Hepatocyte (in vitro differentiated cells): ENCODE measurements at regions not wholly inside any gene's neighbourhood (a gene's known extent, or its start where the extent isn't known, plus 50 kb on each side); places are given as distances from the start of the nearest gene placed in this dataset.

Experiments
- DNase-seq: peaks from one replicate; pipeline ENCODE4 v3.0.0-alpha.2; 2016; ENCODE audit warnings: low spot score
- H2AFZ ChIP-seq: fragments of 200-600 bp; sonication (generic); 2 replicates; pipeline ENCODE4 v1.6.0; 2016; ENCODE audit warnings: antibody characterized with exemption, mild to moderate bottlenecking
- H3K27ac ChIP-seq: fragments of 200-600 bp; sonication (generic); 2 replicates; pipeline ENCODE4 v1.5.1; 2016; ENCODE audit warnings: mild to moderate bottlenecking
- H3K27me3 ChIP-seq: fragments of 200-600 bp; sonication (generic); 2 replicates; pipeline ENCODE4 v1.6.1; 2016
- H3K36me3 ChIP-seq: fragments of 200-600 bp; sonication (generic); replicated peaks from 2 replicates; pipeline ENCODE4 v1.5.1; 2016; ENCODE audit warnings: low read depth; ENCODE audit not compliant: insufficient read depth
- H3K4me1 ChIP-seq: fragments of 200-600 bp; sonication (generic); 2 replicates; pipeline ENCODE4 v1.5.1; 2016; ENCODE audit warnings: mild to moderate bottlenecking, moderate library complexity; ENCODE audit not compliant: insufficient read depth
- H3K4me2 ChIP-seq: fragments of 200-600 bp; sonication (generic); 2 replicates; pipeline ENCODE4 v1.6.0; 2016
- H3K4me3 ChIP-seq: fragments of 200-600 bp; sonication (generic); 2 replicates; pipeline ENCODE4 v1.5.1; 2016; ENCODE audit warnings: mild to moderate bottlenecking
- H3K79me2 ChIP-seq: fragments of 200-600 bp; sonication (generic); 2 replicates; pipeline ENCODE4 v1.6.0; 2017; ENCODE audit warnings: mild to moderate bottlenecking
- H3K9me2 ChIP-seq: fragments of 200-600 bp; sonication (generic); replicated peaks from 2 replicates; pipeline ENCODE4 v1.6.0; 2017; ENCODE audit warnings: mild to moderate bottlenecking; ENCODE audit not compliant: insufficient read depth
- H3K9me3 ChIP-seq: fragments of 200-600 bp; sonication (generic); 2 replicates; pipeline ENCODE4 v1.5.1; 2016; ENCODE audit warnings: low read depth, mild to moderate bottlenecking
- H4K20me1 ChIP-seq: fragments of 200-600 bp; sonication (generic); 2 replicates; pipeline ENCODE4 v1.6.0; 2016; ENCODE audit warnings: mild to moderate bottlenecking; ENCODE audit not compliant: insufficient read depth, poor library complexity, severe bottlenecking
- CTCF ChIP-seq: fragments of 200-600 bp; sonication (generic); IDR thresholded peaks from 2 replicates; pipeline ENCODE4 v1.5.1; 2016; ENCODE audit warnings: antibody characterized with exemption, mild to moderate bottlenecking; ENCODE audit not compliant: poor library complexity
- EZH2 ChIP-seq: fragments of 200-600 bp; sonication (generic); IDR thresholded peaks from 2 replicates; pipeline ENCODE4 v1.6.1; 2016; ENCODE audit warnings: antibody characterized with exemption, mild to moderate bottlenecking, borderline replicate concordance
- EZH2phosphoT487 ChIP-seq: fragments of 200-600 bp; sonication (generic); IDR thresholded peaks from one replicate; pipeline ENCODE4 v1.6.1; 2018; ENCODE audit warnings: antibody characterized with exemption, mild to moderate bottlenecking, low read depth, moderate library complexity; ENCODE audit not compliant: unreplicated experiment, severe bottlenecking
- WGBS: methylation state at CpG from one replicate; pipeline ENCODE4 v1.1.6; 2016; ENCODE audit warnings: low lambda C conversion rate; ENCODE audit errors: missing lambda C conversion rate; 5-methylcytosine and 5-hydroxymethylcytosine counted together

- TF ChIP-seq CTCF (no peak), EZH2phosphoT487 (no peak), EZH2 (no peak)
- H3K9me2 ChIP-seq: no peaks in the 10 kb centered on the region
- H3K27me3 ChIP-seq: no peaks in the 10 kb centered on the region
- H3K36me3 ChIP-seq: no peaks in the 10 kb centered on the region
- H3K27ac ChIP-seq: no peak overlapping the region
- no peak overlapping the region for H3K4me2 ChIP-seq
- no peaks in the 10 kb centered on the region for H3K4me1 ChIP-seq
- no peak for DNase-seq
- H2AFZ ChIP-seq: no peak overlapping the region
- no peak overlapping the region for H3K4me3 ChIP-seq
- WGBS: 81% methylated on average over 6 of the region's 6 CpGs
- no peaks in the 10 kb centered on the region for H4K20me1 ChIP-seq
- no peaks in the 10 kb centered on the region for H3K9me3 ChIP-seq
- no peaks in the 10 kb centered on the region for H3K79me2 ChIP-seq
These were observed 188.8 kb upstream of the GULP1 start for GRCh38 chr2:188102881-188103280.

GRCh38 chr2:188114014-188114413, 177.7 kb upstream of the GULP1 start:
- no peaks in the 10 kb centered on the region for H3K36me3 ChIP-seq
- no peaks in the 10 kb centered on the region for H3K9me3 ChIP-seq
- H3K4me2 ChIP-seq: no peak overlapping the region
- no peak for TF ChIP-seq EZH2
- TF ChIP-seq CTCF: no peak
- no peak for TF ChIP-seq EZH2phosphoT487
- no peaks in the 10 kb centered on the region for H4K20me1 ChIP-seq
- no peak for DNase-seq
- no peak overlapping the region for H2AFZ ChIP-seq
- H3K9me2 ChIP-seq: no peaks in the 10 kb centered on the region
- H3K27me3 ChIP-seq: no peaks in the 10 kb centered on the region
- no peaks in the 10 kb centered on the region for H3K79me2 ChIP-seq
- H3K4me3 ChIP-seq: no peak overlapping the region
- WGBS: 88% methylated on average over 1 of the region's 1 CpG
- no peaks in the 10 kb centered on the region for H3K4me1 ChIP-seq
- H3K27ac ChIP-seq: no peak overlapping the region

GRCh38 chr2:188117706-188118105, 174.0 kb upstream of the GULP1 start:
- TF ChIP-seq CTCF (no peak), EZH2phosphoT487 (no peak), EZH2 (no peak)
- no peak for DNase-seq
- H3K9me2 ChIP-seq: no peaks in the 10 kb centered on the region
- H3K4me2 ChIP-seq: no peak overlapping the region
- no peaks in the 10 kb centered on the region for H3K79me2 ChIP-seq
- no peak overlapping the region for H3K4me3 ChIP-seq
- H3K9me3 ChIP-seq: no peaks in the 10 kb centered on the region
- H3K4me1 ChIP-seq: no peaks in the 10 kb centered on the region
- 57% methylated on average over 2 of the region's 2 CpGs for WGBS
- H2AFZ ChIP-seq: no peak overlapping the region
- no peaks in the 10 kb centered on the region for H3K27me3 ChIP-seq
- no peaks in the 10 kb centered on the region for H3K36me3 ChIP-seq
- no peak overlapping the region for H3K27ac ChIP-seq
- no peaks in the 10 kb centered on the region for H4K20me1 ChIP-seq

GRCh38 chr2:188118431-188118830, 173.2 kb upstream of the GULP1 start:
- TF ChIP-seq EZH2: no peak
- TF ChIP-seq EZH2phosphoT487: no peak
- no peak for TF ChIP-seq CTCF
- Histone ChIP-seq H3K27me3 (no peaks in the 10 kb centered on the region), H3K4me1 (no peaks in the 10 kb centered on the region), H3K36me3 (no peaks in the 10 kb centered on the region), H3K4me2 (no peak overlapping the region), H3K79me2 (no peaks in the 10 kb centered on the region), H2AFZ (no peak overlapping the region), H3K9me2 (no peaks in the 10 kb centered on the region), H3K27ac (no peak overlapping the region), H3K9me3 (no peaks in the 10 kb centered on the region), H4K20me1 (no peaks in the 10 kb centered on the region), H3K4me3 (no peak overlapping the region)
- 62% methylated on average over 1 of the region's 1 CpG for WGBS
- DNase-seq: no peak
